Fibroblast of skin of abdomen (primary cell): ENCODE measurements at regions not wholly inside any gene's neighbourhood (a gene's known extent, or its start where the extent isn't known, plus 50 kb on each side); places are given as distances from the start of the nearest gene placed in this dataset.
A peak's percentile ranks its signal among the peaks of the same experiment; 100 is the strongest.
"Not testable (repeated sequence)": the region's sequence is repeated elsewhere in the genome, so short reads cannot be mapped to it uniquely, and the experiment has no call there.

Experiments
- DNase-seq: peaks from one replicate; pipeline ENCODE4 v3.0.0-alpha.2; 2013

DNA sequence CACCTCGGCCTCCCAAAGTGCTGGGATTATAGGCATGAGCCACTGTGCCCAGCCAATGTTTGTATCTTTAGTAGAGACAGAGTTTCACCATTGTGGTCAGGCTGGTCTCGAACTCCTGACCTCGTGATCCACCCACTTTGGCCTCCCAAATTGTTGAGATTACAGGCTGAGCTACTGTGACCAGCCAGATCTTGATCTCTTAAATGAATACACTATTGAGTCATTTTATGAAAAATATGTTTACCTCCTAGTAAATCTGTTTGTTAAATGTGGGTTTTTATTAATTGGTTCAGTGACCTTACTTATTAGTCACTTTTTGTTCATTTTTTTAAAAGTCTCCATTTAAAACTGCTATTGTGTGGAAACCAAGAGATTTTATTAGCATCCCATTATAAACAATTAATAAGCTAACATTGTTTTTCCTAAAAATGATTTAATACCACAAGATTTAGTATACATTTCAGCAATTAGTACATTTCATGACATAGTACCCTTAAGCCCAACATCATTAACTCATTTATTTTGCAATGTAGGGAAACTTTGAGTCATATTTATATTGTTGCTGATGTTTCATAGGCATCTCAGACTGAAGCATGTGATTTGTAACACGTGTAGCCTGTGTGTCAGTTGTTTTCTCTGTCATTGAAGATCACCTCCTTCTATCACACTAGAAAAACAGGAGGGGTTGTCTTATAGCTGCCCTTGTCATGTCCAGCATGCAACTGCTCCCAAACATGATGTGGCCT lies 261.2 kb downstream of the TAF11L14 start:
- peak; percentile 5 for DNase-seq

DNA sequence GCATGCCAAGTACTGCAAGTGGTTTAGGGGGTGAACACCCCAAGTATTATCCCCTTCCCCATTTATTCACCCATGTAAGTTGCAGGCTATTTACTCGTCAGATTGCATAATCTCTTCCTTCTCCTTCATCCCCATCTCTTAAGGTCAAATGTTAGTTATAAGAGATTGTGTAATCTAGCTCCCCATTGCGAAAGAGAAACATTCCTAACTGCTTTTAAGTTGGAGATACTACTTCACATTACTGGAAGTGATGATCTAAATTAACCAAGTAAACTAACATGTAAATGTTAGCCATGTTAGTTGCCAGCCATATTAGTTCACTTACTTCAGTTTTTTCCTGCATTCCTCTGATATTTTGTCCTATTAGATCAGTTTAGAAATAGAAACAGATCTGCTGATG lies 262.3 kb downstream of the TAF11L14 start:
- DNase-seq = peak; percentile 45

DNA sequence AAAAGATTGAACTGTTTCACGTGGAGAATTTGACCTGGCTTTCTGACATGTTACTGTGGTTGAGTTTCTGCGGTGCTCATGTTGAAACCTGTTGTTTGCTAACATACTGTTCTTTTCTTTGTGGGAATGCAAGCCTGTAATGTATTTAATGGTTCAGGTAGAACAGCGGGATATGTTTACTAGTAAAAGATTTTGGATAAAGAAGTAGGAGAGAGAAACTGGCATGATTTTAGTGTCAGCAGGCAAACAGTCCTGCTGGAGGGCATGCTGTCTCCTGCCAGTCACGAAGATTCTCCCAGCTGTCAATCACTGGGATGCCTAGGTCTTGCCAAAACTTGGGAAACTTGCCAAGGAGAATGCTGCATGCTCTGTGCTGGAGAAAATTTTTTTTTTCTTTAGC lies 263.5 kb downstream of the TAF11L14 start:
- DNase-seq = no peak

DNA sequence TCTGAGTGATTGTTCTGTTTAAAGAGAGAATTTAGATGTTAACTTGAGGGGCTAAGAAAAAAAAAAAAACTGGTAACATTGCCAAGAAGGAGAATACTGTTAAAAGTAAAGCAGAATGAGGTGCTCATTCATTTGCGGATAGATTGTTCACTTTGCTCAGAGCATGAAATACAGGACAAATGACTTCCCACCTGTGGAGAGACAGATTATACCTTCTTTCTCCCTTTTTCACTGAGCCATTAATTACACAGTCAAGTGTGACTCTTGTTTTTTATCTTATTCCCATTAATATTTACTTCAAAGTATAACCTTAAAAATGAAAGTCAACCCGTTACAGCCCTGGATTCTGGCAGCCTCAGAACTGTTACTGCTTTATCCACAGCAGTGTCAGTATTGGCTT lies 264.5 kb downstream of the TAF11L14 start:
- no peak for DNase-seq

DNA sequence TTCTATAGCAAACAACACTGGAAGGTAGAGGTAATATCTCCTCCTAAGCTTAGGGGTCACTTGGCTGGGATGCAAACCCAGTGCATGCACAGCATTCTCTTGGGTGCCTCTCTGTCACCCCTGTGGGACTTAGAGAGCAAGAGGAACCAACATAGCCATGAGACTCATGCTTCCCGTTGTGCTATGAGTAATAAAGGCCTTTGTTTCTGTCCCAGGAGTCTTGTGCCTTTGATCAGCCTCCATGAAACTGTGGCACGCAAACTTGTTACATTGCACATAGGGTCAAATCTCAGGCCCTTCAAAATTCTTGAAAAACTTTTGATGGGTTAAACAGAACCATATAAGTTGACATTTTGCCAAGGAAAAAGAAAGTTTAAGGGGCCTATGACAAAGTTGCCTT lies 272.8 kb downstream of the TAF11L14 start:
- no peak for DNase-seq

DNA sequence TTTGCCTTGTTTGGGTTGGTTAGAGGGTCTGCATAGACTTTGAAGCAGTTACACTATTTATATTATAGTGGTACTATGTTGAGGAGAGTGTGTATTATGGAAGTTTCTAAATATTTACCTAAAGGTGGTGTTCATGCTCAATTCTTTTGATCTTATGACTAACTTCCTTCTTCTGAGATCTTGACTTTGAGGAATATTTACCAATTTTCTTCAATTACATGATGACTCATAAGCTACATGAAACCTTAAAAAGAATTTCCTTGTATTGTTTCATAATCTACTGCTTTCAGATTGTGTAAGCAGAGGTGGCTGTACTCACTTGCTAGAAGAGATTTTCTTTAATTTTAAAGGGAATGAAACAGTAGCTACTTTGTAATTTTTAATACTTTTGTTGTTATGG lies 276.1 kb downstream of the TAF11L14 start:
- peak; percentile 4 for DNase-seq

DNA sequence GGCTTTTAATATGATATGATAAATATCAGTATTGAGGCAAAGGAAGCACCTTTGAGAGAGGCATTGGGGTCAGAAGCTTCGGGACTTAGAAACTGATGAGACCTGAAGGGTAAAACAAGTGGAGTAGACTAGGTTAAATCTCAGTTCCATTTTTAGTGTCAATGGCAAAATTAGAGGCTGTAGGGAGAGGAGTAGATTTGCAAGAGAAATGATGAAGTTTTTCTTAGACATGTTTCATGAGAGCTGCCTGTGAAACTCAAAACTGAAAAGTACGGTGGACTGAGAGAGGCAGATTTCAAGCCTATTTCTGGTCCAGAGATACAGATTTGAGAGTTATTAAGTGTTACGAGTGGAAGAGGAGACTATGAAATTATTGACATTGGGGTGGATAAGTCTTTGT lies 278.5 kb downstream of the TAF11L14 start:
- DNase-seq = no peak

DNA sequence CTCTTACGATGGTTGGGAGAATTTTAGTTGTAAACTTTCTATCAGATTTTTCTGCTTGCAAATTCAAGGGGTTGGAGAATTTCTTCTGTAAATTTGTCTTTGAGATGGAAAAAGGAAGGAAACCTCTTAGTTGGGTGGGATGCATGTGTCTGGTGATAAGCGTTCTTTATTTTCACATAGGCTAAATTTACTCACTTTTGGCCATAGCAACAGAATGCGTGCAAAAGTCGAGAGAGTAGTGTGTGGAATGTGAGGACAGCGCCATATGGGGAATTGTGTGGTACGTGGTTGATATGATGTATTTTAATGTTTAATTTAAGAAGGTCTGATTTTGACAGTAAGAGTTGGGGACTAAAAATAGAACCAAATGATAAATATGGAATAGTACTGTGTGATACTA lies 282.2 kb downstream of the TAF11L14 start:
- DNase-seq = no peak

DNA sequence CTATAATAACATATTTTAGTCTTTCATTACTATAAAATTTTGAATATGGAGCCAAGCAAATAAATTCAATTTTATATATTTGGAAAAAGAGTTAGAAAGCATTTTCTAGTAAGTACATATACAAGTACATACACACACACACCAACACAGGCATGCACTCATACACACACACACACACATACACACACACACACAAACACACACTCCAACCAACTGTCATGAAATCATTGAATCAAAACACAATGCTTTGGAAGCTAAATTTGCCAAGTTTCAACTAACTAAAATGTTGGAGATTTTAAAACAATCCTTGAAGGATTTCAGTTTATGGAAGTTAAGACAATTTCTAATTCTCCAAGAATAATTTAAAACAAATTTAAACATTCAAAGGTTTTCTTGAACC lies 283.2 kb downstream of the TAF11L14 start:
- DNase-seq = no peak

DNA sequence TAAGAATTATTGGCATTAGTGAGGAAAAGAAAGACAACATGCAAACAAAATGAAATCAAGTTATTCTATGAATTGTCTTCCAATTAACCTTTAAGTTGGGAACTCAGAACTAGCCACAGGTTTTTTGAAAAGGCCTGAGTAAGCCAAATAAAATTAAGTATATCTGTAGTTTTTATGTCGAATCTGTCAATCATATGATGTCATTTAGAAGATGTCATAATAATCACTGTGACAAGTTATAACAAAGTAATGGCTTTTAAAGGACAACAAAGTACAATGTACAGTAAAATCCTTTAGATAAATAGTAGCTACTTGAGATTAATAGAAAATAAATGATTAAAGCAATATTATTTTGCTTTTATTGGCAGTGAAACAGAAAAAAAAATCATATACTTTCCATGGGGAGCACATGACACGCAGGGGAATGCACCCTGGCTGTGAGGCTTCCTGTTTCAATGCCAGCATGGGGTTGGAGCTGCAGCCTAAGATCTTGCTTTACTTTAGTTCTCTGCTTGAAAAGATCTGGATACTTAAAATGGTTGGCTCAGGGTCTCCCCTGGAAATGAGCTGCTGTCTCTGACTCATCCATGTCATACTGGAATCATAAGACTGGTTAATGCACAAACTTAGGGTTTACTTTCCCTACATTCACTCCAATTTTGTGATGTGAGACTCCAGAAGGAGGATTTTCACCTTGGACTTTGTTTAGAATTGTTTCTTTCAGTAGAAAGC lies 284.3 kb downstream of the TAF11L14 start:
- no peak for DNase-seq

DNA sequence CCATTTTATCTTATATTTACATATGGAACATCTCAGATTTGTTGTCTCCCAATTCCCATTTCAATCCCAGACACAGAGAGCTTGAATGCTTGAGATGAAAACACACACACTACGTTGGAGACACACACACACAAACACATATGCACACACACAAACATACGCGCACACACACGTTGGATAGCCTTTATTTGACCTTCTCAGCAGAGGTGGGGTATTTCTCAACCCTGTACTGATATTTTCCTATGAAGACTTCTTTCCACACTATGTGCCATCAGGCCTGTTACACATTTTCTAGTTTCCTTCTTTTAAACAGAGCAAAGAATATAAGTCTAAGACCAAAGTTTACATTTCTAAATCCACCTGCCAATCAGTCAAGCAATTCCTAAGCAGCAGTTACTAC lies 291.0 kb downstream of the TAF11L14 start:
- DNase-seq = no peak

DNA sequence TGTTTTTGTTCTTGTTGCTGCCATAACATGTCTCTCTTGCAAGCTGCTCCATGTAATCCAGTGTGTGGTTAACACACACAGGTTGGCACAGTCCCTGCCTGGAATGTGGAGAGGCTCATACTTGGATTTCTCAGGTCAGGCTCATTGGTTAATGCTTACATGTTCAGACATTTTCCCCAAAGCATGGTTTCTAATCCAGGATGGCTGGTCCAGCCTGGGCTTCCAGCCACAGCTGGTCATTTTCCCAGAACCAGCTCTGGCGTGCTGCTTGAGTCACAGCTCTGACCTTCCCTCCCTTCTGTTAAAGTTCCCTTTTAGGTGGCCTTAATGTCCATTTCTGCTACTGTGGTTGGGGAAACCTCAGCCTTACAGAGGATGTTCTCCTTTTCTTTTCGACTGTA lies 294.3 kb downstream of the TAF11L14 start:
- DNase-seq = peak; percentile 1

DNA sequence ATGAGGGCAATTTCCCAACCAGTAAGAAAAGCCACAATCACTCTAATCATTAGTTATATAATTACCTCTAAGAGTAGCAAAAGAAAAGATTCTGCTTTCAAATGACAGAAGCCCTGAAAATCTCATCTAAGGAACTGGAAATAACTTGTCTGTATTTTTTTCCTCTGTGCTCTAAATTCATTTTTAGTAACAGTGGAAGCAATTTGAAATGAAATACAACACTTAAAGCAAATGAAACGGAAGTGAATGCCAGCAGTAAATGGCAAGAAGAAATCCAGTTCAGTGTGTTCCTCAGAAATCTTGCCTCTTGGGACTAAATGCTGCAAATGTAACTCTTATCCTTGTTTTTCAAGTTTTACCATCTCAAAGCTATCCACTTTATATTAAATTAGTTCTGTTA lies 294.9 kb downstream of the TAF11L14 start:
- no peak for DNase-seq

DNA sequence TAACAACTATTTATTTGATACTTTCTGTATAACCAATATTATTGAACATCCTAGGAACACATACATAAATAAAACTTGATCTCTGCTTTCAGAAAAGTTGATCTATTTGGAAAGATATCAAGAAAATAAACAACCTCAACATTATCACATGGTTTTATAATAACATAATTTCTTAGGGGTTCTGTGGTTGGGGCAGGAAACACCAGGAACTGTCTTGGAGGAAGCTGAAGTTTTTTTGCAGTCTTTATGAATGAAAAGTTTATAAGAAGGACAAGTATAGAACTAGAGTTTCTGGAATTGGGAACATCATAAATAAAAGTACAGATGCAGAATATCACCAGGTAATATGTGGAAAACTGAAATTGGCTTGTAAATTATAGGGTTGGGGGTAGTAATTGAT lies 296.1 kb downstream of the TAF11L14 start:
- DNase-seq = no peak

DNA sequence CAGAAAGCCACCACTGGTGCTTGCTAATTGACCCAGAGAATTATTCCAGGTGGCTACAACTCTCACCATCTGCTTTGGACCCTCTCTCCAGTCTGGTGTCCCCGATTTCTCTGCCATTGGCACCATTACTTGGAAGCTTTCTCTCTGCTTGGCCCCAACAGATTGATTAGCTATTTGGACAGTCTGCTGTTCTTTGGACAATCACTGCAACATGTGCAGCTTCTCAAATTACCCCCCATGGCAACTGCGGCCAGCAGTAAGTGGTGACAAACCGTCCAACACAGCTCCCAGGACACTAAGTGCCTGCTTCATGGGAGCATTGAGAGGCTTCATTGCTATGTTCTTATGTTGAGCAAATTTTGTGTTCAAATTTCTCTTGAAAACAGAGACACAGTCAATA lies 309.8 kb downstream of the TAF11L14 start:
- DNase-seq = no peak

DNA sequence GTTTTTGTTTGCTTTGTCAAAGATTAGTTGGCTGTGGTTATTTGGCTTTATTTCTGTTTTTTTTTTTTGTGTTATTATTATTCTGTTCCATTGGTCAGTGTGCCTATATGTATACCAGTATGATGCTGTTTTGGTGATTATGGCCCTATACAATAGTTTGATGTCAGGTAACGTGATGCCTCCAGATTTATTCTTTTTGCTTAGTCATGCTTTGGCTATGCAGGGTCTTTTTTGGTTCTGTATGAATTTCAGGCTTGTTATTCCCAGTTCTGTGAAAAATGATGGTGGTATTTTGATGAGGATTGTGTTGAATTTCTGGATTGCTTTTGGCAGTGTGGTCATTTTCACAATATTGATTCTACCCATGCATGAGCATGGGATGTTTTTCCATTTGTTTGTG lies 312.8 kb downstream of the TAF11L14 start:
- no peak for DNase-seq

DNA sequence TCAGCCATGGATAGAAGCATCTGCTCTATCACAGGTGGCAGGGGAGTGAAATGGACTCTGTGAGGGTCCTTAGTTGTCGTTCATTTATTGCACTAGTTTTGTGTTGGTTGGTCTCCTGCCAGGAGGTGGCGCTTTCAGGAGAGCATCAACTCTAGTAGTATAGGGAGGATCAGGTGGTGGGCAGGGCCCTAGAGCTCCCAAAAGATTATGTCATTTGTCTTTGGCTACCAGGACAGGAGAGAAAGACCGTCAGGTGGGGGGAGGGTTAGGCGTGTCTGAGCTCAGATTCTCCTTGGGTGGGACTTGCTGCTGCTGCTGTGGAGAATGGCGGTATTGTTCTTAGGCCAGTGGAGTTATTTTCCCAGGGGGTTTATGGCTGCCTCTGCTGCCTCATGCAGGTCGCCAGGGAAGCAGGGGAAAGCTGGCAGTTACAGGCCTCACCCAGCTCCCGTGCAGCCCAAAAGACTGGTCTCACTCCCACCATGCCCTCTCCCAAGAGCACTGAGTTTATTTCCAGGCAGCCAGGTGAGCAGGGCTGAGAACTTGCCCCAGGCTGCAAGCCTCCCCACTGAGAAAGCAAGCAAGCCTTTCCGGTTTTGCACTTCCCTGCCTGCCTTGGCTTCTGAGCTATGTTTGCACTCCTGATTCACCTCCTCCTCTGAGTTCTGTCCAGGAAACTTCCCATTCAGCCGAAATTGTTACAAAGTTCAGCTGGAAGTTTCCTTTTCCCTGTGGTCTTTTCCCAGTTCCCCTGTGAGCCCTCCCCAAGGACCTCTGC lies 317.3 kb downstream of the TAF11L14 start:
- DNase-seq = no peak

DNA sequence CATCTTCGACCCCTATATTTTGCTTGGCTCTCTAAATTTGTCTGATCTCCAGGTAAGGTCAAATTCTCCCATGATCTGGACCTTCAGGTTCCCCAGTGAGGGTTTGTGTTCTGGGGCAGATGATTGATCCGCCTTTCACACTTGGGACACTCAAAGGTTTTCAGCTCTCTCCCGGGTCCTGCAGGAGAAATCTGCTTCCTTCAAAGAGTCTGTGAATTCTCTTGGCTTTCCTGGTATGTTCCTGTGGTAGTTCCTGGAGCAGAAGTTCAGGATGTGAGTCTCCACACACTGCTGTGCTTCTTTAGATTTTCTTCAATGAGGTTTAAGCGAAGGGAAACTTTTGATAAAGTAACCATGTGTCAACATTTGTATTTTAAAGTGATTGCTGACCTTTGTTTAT lies 318.0 kb downstream of the TAF11L14 start:
- DNase-seq = no peak

DNA sequence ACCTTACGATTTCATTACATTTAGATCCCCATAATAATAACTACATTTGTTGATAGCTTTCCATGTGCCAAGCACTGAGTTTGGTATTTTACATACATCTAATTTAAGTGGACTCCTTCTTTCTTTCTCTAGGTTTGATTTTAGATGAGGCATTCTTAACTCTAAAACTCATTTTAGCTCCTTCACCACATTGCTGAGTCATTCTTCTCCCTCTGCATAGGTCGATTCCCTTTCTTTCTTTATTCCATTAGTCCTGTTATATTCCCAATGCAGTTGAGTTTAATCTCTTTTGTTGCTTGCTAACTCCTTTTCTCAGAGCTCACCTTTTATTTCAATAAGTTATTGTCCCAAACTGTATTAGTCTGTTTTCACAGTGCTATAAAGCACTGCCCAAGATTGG lies 329.8 kb downstream of the TAF11L14 start:
- DNase-seq = no peak

DNA sequence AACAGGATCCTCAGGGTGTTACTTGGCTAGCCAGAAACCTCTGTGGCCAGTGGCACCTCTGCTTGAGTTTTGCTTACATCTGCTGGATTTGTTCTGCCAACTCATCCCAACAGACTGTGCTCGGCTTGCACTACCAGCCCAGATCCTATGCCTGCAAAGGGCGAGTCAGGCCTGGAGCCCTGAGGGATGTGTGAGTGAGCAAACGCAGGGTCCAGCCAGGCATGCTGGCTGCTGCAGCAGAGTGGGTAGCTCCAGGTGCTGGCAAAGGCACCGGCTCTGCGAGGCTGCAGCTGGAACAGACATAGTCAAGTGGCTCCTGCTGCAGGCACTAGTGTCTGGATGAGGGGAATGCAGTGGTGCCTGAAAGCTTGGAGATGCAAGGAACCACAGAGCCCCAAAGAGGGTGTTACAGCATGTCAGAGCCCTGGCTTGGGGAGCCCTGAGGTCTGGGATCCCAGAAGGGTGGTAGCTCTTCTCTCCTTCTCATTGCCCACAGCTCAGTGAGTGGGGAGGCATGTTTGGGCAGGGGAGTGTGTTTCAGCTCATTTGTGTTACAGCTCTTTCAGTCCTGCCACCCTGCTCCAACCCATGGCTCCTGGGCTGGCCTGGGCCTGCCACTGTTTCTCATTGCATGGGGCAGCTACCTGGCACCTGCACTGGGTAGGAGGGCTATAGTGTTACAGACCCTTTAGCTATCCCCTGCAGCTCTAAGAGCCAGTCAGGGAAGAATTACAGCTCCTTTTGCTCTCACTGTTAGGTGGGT lies 332.6 kb downstream of the TAF11L14 start:
- no peak for DNase-seq

DNA sequence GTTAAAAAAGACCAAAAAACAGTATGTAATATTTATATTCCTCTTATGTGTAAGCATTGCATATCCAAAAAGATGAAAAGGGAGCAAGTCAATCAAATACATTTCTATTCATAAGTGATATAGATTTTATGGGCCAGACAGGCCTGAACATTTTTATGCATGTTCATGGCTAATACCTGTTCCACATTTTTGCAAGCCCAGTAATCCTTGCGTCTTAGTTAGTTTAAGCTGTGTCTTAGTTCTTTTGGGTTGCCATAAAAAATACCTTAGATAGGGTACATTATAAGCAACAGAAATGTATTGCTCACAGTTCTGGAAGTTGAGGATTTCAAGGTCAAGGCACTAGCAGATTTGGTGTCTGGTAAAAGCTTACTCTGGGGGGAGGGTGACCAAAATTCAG lies 342.1 kb downstream of the TAF11L14 start:
- DNase-seq = no peak

DNA sequence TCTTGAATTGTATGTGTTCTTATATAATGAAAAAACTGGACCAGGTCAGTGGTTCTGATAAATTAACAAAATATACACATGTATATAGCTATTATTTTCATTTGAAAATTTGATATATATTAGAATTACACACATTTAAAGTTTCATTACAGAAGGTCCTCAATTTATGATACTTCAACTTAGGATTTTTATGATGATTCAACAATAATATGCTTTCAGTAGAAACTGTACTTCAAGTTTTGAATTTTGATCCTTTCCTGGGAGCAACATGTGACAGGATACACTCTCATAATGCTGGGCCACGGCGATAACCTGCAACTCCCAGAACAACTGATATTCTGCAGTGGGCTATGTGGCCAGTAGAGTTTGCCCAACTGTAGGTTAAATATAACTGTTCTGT lies 344.7 kb downstream of the TAF11L14 start:
- no peak for DNase-seq

DNA sequence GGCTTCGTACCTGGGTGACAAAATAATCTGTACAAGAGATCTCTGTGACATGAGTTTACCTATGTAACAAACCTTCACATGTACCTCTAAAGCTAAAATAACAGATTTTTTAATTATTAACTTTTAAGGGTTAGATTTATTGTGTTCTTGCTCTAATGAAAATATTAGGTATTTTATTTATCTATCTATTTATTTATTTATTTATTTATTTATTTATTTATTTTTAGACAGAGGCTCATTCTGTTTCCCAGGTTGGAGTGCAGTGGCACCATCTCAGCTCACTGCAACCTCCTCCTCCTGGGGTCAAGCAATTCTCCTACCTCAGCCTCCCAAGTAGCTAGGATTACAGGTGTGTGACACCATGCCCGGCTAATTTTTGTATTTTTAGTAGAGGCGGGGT lies 348.4 kb downstream of the TAF11L14 start:
- DNase-seq = not testable (repeated sequence)
